PFSK-1 (cell line): ENCODE measurements at regions not wholly inside any gene's neighbourhood (a gene's known extent, or its start where the extent isn't known, plus 50 kb on each side); places are given as distances from the start of the nearest gene placed in this dataset.

ENCODE experiments used
- POLR2AphosphoS5 ChIP-seq: IDR thresholded peaks from 2 replicates; pipeline ENCODE4 v1.6.1; 2012; ENCODE audit warnings: low read depth, mild to moderate bottlenecking, control low read depth, low read length, moderate library complexity
- SIN3A ChIP-seq: IDR thresholded peaks from 2 replicates; pipeline ENCODE4 v1.6.1; 2012; ENCODE audit warnings: mild to moderate bottlenecking, low read length, moderate library complexity, borderline replicate concordance; ENCODE audit not compliant: insufficient read depth
- TAF1 ChIP-seq: IDR thresholded peaks from 2 replicates; pipeline ENCODE4 v1.6.1; 2012; ENCODE audit warnings: low read length, control low read depth, borderline replicate concordance; ENCODE audit not compliant: insufficient read depth
- TF ChIP-seq, protein P1 (sequence below), 2 experiments: IDR thresholded peaks; 2 replicates each; pipeline versions ENCODE4 v1.6.1 to v1.8.0; 2011 to 2012; ENCODE audit warnings: low read depth in 2 of 2, low read length in 2 of 2, control low read depth in 1 of 2, inconsistent platforms in 1 of 2, mild to moderate bottlenecking in 1 of 2, moderate library complexity in 1 of 2; ENCODE audit not compliant: insufficient read depth in 1 of 2

GRCh38 chr21:35201288-35201687 lies 152.2 kb upstream of the RUNX1 start:
- TF ChIP-seq POLR2AphosphoS5 = no peak
- TF ChIP-seq TAF1 = no peak
- TF ChIP-seq, protein P1, sequence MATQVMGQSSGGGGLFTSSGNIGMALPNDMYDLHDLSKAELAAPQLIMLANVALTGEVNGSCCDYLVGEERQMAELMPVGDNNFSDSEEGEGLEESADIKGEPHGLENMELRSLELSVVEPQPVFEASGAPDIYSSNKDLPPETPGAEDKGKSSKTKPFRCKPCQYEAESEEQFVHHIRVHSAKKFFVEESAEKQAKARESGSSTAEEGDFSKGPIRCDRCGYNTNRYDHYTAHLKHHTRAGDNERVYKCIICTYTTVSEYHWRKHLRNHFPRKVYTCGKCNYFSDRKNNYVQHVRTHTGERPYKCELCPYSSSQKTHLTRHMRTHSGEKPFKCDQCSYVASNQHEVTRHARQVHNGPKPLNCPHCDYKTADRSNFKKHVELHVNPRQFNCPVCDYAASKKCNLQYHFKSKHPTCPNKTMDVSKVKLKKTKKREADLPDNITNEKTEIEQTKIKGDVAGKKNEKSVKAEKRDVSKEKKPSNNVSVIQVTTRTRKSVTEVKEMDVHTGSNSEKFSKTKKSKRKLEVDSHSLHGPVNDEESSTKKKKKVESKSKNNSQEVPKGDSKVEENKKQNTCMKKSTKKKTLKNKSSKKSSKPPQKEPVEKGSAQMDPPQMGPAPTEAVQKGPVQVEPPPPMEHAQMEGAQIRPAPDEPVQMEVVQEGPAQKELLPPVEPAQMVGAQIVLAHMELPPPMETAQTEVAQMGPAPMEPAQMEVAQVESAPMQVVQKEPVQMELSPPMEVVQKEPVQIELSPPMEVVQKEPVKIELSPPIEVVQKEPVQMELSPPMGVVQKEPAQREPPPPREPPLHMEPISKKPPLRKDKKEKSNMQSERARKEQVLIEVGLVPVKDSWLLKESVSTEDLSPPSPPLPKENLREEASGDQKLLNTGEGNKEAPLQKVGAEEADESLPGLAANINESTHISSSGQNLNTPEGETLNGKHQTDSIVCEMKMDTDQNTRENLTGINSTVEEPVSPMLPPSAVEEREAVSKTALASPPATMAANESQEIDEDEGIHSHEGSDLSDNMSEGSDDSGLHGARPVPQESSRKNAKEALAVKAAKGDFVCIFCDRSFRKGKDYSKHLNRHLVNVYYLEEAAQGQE (IDR thresholded peaks at IDR 0.05; ENCODE audit: insufficient read depth in 1 of 2, low read depth in 2 of 2, low read length in 2 of 2) = no peak
- no peak for TF ChIP-seq SIN3A
